ENCODE measurements at regions not wholly inside any gene's neighbourhood (a gene's known extent, or its start where the extent isn't known, plus 50 kb on each side); places are given as distances from the start of the nearest gene placed in this dataset.

GRCh38 chr7:148540041-148540738 is 50.4 kb upstream of the C7orf33 start:
- Histone ChIP-seq H3K9ac (replicated peaks; ENCODE audit: extremely low read depth, insufficient read depth, low read length) (no peak overlapping the region), H3K4me3 (replicated peaks in 1 of 3; ENCODE audit: insufficient read depth in 1 of 3, low read depth in 1 of 3, low read length in 3 of 3) (no peak overlapping the region), H2AFZ (ENCODE audit: low read depth, low read length) (no peak overlapping the region), H3K36me3 (ENCODE audit: control insufficient read depth in 2 of 2, extremely low read depth in 1 of 2, insufficient read depth in 2 of 2, low read length in 2 of 2) (no peaks in the 10 kb centered on the region), H3K79me2 (ENCODE audit: control insufficient read depth, insufficient read depth, low read length) (no peaks in the 10 kb centered on the region), H3K27me3 (ENCODE audit: control insufficient read depth in 2 of 2, insufficient read depth in 2 of 2, low read length in 2 of 2) (no peaks in the 10 kb centered on the region), H4K20me1 (replicated peaks; ENCODE audit: control insufficient read depth, extremely low read depth, insufficient read depth, low read length) (no peaks in the 10 kb centered on the region), H3K9me3 (replicated peaks; ENCODE audit: control insufficient read depth, insufficient read depth, low read length) (no peaks in the 10 kb centered on the region), H3K9me1 (replicated peaks; ENCODE audit: control insufficient read depth, extremely low read depth, insufficient read depth, low read length) (no peaks in the 10 kb centered on the region), H3K4me1 (ENCODE audit: control insufficient read depth, extremely low read depth, insufficient read depth, low read length) (no peaks in the 10 kb centered on the region), H3K27ac (ENCODE audit: insufficient read depth, low read depth, low read length) (no peak overlapping the region), H3K4me2 (ENCODE audit: insufficient read depth, low read length) (no peak overlapping the region)
- DNase-seq (ENCODE audit: low read depth, low spot score), result no peak
- ChIA-PET CTCF (no interaction called here), POLR2A (no interaction called here)
- intact Hi-C loops (cut with micrococcal nuclease) (no loop called here), dilution Hi-C loops (cut with MboI; ENCODE audit: extremely low pct_ligation_motif_present, low sequenced_read_pairs) (no loop called here)
- TF ChIP-seq EZH2 (IDR thresholded peaks at IDR 0.05; ENCODE audit: borderline replicate concordance, low read depth, low read length, severe bottlenecking) (no peak), JUN (IDR thresholded peaks at IDR 0.05; ENCODE audit: borderline replicate concordance, insufficient read depth, insufficient read length, low read depth) (no peak), GATA2 (IDR thresholded peaks at IDR 0.05; ENCODE audit: insufficient read depth, insufficient read length, low read depth, low read length) (no peak)
- no TSS peak for BruUV-seq (replicated peaks)
- no peak for FAIRE-seq

All from endothelial cell of umbilical vein (primary cell).